ES-I3 (cell line): ENCODE measurements at regions not wholly inside any gene's neighbourhood (a gene's known extent, or its start where the extent isn't known, plus 50 kb on each side); places are given as distances from the start of the nearest gene placed in this dataset.

Experiments
- H3K36me3 ChIP-seq: 2 replicates; pipeline ENCODE4 v1.6.1; 2013; ENCODE audit warnings: mild to moderate bottlenecking, low read length, control low read depth, moderate library complexity; ENCODE audit not compliant: insufficient read depth
- H3K4me1 ChIP-seq: 2 replicates; pipeline ENCODE4 v1.6.1; 2013; ENCODE audit warnings: mild to moderate bottlenecking, control low read depth, low read length; ENCODE audit not compliant: insufficient read depth
- H3K9ac ChIP-seq: 2 replicates; pipeline ENCODE4 v1.6.1; 2013; ENCODE audit warnings: low read depth, mild to moderate bottlenecking, low read length, moderate library complexity
- H3K9me3 ChIP-seq: 2 replicates; pipeline ENCODE4 v1.6.1; 2013; ENCODE audit warnings: mild to moderate bottlenecking, low read length, moderate library complexity; ENCODE audit not compliant: control insufficient read depth, insufficient read depth

DNA sequence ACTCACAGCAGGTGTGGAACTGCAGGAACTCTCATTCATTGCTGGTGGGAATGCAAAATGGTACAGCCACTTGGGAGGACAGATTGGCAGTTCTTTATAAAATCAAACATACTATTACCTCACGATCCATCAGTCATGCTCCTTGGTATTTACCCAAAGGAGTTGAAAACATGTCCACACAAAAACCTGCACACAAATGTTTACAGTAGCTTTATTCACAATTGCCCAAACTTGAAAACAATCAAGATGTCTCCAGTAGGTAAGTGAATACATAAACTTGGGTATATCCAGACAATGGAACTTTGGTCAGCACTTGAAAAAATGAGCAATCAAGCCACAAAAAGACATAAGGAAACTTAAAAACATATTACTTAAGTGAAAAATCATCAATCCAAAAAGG is 215.5 kb downstream of the IRX1 start:
- H3K36me3 ChIP-seq, result no peaks in the 10 kb centered on the region
- no peak overlapping the region for H3K9ac ChIP-seq
- no peaks in the 10 kb centered on the region for H3K9me3 ChIP-seq
- no peaks in the 10 kb centered on the region for H3K4me1 ChIP-seq

DNA sequence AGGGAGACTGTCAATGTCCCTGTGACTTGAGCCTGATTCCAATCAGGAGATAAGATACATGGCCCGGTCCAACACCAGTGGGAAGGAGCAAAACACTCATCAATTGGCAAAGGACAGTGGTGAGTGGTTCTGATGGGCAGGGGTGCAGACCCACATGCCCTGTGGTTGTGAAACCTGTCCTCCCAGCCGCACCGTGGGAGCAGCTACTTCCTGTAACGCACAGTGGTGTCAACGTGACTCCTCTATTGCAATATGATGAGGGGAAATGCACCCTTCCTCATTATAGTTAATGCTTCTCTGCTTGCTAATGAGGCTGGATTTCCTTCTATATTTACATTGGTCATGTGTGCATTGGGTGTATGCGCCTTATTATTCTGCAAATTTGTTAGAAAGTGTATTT is 223.0 kb downstream of the IRX1 start:
- H3K9ac ChIP-seq, result no peak overlapping the region
- H3K4me1 ChIP-seq, result no peaks in the 10 kb centered on the region
- no peaks in the 10 kb centered on the region for H3K36me3 ChIP-seq
- no peaks in the 10 kb centered on the region for H3K9me3 ChIP-seq

DNA sequence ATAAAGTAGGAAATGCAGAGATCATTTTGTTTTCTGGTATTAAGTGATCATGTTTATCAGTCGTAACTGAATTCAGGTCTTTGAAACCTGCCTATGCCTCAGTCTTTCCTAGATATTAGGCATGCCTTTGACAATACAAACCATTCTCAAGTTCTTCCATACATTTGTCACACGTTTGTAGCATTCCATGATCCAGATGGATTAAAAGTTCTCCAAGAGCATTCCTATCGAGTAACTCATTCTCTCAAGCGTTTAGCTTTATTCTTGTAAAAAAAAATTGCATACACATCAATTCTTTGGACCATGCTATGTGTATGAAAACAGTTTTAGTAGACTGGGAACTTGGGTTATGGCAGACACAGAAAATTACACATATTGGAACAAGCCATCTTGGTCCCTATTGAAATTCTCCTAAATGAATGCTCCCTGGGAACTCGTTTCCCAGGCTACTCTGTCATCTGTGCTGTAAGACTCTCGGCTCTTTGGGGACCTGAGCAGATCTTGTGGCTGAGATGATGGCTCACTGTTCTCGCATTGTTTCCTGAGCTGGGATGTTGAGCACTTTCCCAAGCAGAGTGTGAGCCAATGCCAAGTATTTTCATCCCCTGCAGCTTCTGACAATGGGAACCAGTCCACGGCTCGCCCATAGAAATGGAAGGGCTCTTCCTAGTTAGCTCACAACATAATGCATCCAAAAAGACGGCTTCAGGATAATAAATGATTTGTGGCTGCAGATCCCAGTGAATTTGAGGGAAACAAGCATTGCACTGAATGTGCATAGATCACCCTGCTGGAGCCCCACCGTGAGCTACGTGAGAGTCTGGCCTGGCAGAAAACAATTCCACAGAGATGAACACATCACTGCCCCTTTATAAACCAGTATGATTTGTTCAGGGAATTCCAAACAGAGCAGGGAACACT is 230.2 kb downstream of the IRX1 start:
- H3K9me3 ChIP-seq, result no peaks in the 10 kb centered on the region
- no peaks in the 10 kb centered on the region for H3K36me3 ChIP-seq
- H3K4me1 ChIP-seq, result no peaks in the 10 kb centered on the region
- no peak overlapping the region for H3K9ac ChIP-seq

DNA sequence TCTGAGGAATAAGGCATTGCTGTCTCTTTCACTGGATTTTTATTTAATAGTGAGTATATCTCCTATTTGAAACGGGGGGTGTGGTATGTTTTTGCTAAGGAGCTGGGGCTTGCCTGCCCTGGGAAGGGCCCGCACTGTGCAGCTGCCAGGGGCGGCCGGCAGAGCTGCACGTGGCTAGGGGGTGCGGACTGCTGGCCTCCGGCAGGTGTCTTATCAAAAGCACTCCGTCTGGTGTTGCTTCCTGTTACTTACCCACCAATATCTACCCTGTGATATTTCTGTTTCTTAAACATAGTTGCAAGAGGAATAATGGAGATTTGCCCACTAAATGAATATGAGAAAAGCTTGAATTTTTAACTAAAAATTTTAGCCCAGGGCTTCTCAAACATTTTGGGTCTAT is 232.0 kb downstream of the IRX1 start:
- H3K9ac ChIP-seq, result no peak overlapping the region
- no peaks in the 10 kb centered on the region for H3K4me1 ChIP-seq
- no peaks in the 10 kb centered on the region for H3K36me3 ChIP-seq
- H3K9me3 ChIP-seq, result no peaks in the 10 kb centered on the region

DNA sequence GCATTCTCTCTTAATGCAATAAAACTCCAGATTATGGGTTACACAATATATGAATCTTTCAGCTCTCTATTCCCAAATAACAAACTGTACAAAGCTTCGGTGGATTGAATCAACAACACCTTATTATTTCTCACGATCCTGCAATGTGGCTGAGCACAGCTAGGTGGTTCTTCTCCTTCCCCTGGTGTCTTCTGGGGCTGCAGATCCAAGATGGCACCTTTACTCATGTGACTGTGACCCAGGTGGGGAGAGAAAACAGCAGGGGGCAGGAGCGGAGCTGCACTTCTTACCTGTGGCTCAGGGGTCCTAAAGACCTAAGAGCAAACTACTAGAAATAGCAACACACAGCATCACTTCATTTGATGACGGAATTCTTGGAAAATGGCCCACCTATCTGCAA is 233.1 kb downstream of the IRX1 start:
- no peaks in the 10 kb centered on the region for H3K36me3 ChIP-seq
- H3K9me3 ChIP-seq, result no peaks in the 10 kb centered on the region
- H3K9ac ChIP-seq, result no peak overlapping the region
- no peaks in the 10 kb centered on the region for H3K4me1 ChIP-seq

DNA sequence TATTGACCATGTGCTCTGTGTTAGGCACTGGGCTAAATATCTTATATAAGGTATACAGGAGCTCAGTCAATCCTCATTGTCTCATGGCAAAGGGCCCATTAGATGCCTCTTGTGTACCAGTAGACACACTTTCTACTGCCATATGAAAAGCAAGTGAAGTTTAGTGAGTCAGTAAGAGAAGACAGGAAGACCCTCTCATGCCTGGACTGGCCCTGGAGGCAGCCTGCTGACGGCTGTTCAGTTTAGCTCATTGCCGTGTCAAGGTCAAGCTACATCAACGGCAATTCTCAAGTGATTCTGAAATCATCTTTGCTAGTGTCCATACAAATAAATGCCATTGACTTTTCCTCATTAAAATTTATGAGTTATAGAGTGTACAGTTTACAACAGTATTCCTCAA is 237.9 kb downstream of the IRX1 start:
- no peaks in the 10 kb centered on the region; the same call in 1 of the 2 replicates for H3K36me3 ChIP-seq
- no peak overlapping the region for H3K9ac ChIP-seq
- no peaks in the 10 kb centered on the region for H3K4me1 ChIP-seq
- no peaks in the 10 kb centered on the region for H3K9me3 ChIP-seq

DNA sequence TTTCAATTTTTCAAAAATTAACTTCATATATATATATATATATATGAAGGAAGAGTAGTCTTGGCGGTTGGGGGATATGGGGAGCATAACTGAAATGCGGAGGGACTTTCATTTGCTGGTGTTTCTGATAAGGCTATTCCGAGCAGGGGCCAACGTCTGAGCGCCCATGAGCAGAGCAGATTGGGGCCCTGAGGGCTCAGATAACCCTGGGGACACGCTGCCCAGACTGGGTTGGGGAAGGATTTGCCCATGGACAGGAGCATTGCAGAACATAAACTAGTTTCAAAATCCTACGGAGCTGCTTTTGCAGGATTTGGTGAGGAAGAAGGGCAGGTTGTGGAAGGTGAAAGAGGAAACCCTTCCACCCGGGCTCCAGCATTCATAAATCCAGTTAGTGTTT is 240.2 kb downstream of the IRX1 start:
- H3K4me1 ChIP-seq, result no peaks in the 10 kb centered on the region
- no peaks in the 10 kb centered on the region; the same call in 1 of the 2 replicates for H3K36me3 ChIP-seq
- H3K9me3 ChIP-seq, result no peaks in the 10 kb centered on the region
- H3K9ac ChIP-seq, result no peak overlapping the region

DNA sequence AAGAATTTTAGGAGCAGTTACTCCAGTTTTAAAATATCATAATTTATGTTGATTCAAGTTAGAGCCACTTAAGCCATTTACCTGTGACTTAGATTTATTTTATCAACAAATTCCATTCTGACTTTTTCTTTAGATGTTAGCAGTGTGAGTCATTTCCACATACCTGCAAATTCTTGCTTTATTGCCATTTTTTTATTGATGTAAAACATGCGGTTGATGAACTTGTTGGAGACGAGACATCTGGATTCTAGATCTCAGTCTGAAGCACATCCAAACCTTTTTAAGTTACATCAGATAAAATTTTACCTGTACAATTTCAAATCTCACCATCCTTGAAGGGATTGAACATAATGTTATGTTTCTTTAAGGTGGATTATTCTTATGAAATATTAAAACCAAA is 240.9 kb downstream of the IRX1 start:
- Histone ChIP-seq H3K4me1 (no peaks in the 10 kb centered on the region), H3K36me3 (no peaks in the 10 kb centered on the region; the same call in 1 of the 2 replicates), H3K9me3 (no peaks in the 10 kb centered on the region), H3K9ac (no peak overlapping the region)

DNA sequence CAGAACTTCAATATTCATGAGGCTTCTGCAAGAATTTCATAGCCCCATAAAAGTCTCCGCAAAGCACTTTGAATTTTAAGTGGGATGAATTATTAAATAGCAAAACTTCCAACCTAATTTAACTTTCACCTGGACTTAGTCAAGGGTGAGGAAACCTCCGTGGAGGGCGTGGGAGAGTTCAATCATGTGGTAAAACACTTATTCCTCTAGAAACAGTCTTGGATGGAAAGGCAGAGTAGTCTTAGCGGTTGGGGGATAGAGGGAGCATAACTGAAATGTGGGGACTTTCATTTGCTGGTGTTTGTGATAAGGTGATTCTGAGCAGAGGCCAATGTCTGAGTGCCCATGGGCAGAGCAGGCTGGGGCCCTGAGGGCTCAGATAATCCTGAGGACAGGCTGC is 241.9 kb downstream of the IRX1 start:
- H3K4me1 ChIP-seq, result no peaks in the 10 kb centered on the region
- H3K9me3 ChIP-seq, result no peaks in the 10 kb centered on the region
- H3K36me3 ChIP-seq, result no peaks in the 10 kb centered on the region; the same call in 1 of the 2 replicates
- H3K9ac ChIP-seq, result no peak overlapping the region

DNA sequence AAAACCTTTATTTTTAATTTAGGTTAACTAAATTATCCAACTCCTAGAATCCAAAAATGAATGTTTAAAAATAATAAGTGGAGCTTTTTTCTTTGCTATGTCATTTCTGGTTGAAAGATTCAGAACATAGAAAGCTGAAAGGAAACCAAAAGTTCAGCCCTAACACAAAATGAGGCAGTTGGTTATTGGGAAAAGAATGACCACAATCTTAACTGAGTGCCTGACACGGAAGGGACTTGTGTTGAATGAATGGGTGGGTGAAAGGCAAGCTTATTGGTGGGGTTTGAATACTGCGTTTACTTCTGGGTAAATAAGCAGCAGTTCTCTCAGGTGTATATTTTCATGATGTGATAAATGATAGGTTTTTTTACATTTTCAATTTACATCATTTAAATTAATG is 243.5 kb downstream of the IRX1 start:
- no peak overlapping the region for H3K9ac ChIP-seq
- H3K36me3 ChIP-seq, result no peaks in the 10 kb centered on the region; the same call in 1 of the 2 replicates
- H3K4me1 ChIP-seq, result no peaks in the 10 kb centered on the region
- no peaks in the 10 kb centered on the region for H3K9me3 ChIP-seq

DNA sequence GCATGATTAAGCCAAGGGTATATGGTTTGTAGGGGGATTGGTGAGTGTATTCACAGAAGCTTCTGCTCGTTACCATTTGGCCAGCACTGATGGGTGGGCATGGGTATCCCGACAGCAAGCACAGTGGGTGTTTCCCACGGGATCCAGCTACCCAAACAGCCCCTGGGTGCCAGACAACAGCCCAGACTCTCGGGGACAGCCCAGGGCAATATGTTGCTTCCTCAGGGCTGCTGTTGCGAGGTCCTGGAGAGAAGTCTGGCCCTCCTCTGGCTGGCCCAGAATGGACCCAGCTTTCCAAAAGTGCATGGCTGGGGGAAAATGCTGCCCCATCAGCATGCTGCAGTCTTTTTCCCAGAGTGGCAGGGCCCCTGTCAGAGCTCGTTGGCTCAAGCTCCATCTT is 247.0 kb downstream of the IRX1 start:
- Histone ChIP-seq H3K9ac (no peak overlapping the region), H3K4me1 (no peaks in the 10 kb centered on the region), H3K9me3 (peaks cover 8% of the 10 kb centered on the region), H3K36me3 (no peaks in the 10 kb centered on the region)

DNA sequence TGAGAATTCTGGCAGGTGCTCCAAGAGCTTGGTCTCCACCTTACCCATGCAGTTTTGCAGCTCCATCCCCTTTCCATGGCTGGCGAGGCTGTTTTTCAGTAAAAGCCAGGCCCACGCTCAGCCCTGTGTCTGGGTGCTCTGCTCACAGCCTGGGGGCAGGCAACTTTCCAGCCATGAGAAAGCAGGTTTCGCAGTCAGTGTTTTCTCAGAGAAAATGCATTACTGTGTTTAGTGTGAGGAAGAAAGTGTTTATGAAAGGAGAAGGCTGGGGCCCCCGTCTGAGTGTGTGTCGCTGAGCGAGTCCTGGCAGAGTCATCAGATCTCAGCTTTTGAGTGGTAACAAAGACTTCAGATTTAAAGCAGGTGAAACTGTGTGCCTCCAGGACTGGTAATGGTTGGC is 248.1 kb downstream of the IRX1 start:
- H3K9me3 ChIP-seq, result peaks cover 8% of the 10 kb centered on the region
- H3K4me1 ChIP-seq, result no peaks in the 10 kb centered on the region

DNA sequence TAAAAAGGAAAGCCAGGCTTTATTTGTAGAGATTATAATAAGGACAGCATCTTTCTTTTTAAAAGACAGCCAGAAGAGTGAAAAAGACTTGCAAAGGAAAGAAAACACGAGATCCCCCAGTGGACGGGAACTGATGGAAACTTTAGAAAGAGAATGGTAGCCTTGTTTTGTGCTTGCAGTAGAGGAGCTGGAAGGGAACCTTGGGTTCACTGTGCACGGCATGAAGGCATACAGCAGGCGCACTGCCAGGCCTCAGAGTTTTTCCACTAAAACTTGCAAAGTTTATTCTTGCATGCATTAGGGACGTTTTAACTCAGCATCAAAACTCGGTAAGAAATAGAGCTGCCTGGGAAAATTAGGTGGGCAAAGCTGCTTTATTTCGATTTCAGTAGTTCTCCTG is 248.6 kb downstream of the IRX1 start:
- peaks cover 8% of the 10 kb centered on the region for H3K9me3 ChIP-seq
- H3K9ac ChIP-seq, result no peak overlapping the region
- H3K36me3 ChIP-seq, result no peaks in the 10 kb centered on the region
- H3K4me1 ChIP-seq, result no peaks in the 10 kb centered on the region

More for the DNA sequence above, 248.1 kb downstream of the IRX1 start:
- no peak overlapping the region for H3K9ac ChIP-seq
- H3K36me3 ChIP-seq, result no peaks in the 10 kb centered on the region

DNA sequence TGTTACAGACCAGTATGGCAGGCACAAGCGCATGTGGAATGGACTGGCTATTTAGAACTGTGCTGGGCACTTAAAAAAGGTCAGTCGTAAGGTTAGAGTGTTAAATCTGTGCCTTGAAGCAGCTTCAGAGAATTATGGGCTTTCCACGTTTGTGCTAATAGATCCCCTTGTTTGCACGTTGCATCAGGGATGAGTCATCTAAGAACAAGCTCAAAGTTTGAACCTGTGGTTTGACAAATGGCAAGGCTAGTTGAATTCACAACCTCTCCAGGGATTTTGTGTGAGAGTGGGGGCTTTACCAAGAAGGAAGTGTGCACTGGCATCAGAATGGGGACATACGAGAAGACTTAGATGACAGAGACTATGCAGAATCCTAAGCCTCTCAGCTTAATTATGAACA is 249.6 kb downstream of the IRX1 start:
- no peaks in the 10 kb centered on the region for H3K4me1 ChIP-seq
- no peaks in the 10 kb centered on the region for H3K36me3 ChIP-seq
- H3K9ac ChIP-seq, result no peak overlapping the region
- H3K9me3 ChIP-seq, result peaks cover 8% of the 10 kb centered on the region

DNA sequence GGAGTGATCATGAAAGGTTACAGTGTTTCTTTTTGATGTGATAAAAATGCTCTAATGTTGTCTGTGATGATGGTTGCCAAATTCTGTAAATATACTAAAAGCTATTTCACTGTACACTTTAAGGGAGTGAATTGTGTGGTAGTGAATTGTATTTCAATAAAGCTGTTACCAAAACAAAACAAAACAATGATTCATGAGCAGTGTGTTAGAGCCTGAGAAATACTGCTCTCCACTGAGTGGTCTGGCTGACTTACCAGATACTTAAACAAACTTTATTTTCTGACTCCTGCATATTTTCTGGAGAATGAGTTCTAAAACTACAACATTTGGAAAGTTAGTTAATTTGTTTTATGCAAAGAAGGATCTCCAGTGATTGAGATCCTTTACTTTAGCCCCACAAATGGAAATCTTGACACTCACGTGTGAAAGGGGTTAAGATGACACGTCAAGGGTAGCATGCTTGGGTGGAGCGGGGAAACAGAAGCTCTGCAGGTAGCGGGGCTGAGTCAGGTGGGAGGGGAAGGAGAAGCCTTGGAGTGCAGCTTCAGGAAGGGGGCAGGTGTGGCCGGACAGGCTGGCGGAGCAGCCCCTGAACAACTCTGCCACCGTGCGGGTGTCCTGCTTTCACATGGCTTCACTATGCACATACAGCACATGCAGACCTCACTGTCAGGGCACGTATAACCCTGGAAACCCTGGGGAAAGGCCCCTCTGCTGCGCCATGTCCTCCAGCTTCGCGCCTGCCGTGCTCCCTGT is 256.7 kb downstream of the IRX1 start:
- no peaks in the 10 kb centered on the region for H3K36me3 ChIP-seq
- H3K9me3 ChIP-seq, result no peaks in the 10 kb centered on the region
- H3K9ac ChIP-seq, result no peak overlapping the region
- H3K4me1 ChIP-seq, result no peaks in the 10 kb centered on the region
